RWPE2 (cell line): ENCODE measurements at regions not wholly inside any gene's neighbourhood (a gene's known extent, or its start where the extent isn't known, plus 50 kb on each side); places are given as distances from the start of the nearest gene placed in this dataset.

Experiments used
- ATAC-seq: fragments of 200-7000 bp; cut with Tn5 transposase; 3 replicates; pipeline ENCODE4 v1.9.1; 2021; ENCODE audit warnings: low read depth
- DNase-seq: peaks from one replicate; pipeline ENCODE4 v3.0.0-alpha.2; 2020; ENCODE audit warnings: low spot score
- H3K27ac ChIP-seq: fragments of 450-650 bp; 2 replicates; pipeline ENCODE4 v1.5.1; 2017; ENCODE audit warnings: mild to moderate bottlenecking; ENCODE audit not compliant: poor library complexity, severe bottlenecking
- H3K27me3 ChIP-seq: fragments of 250-450 bp; sonication (Bioruptor Pico); 2 replicates; pipeline ENCODE4 v1.5.1; 2021; ENCODE audit warnings: mild to moderate bottlenecking, moderate library complexity; ENCODE audit not compliant: insufficient read depth, poor library complexity, severe bottlenecking
- H3K36me3 ChIP-seq: fragments of 250-450 bp; sonication (Bioruptor Pico); 2 replicates; pipeline ENCODE4 v1.5.1; 2020; ENCODE audit warnings: low read depth, mild to moderate bottlenecking, moderate library complexity
- H3K4me1 ChIP-seq: fragments of 250-450 bp; sonication (Bioruptor Pico); 2 replicates; pipeline ENCODE4 v1.5.1; 2021; ENCODE audit warnings: mild to moderate bottlenecking, moderate library complexity; ENCODE audit not compliant: insufficient read depth, poor library complexity, severe bottlenecking
- H3K4me3 ChIP-seq: fragments of 250-450 bp; sonication (Bioruptor Pico); 2 replicates; pipeline ENCODE4 v1.5.1; 2021; ENCODE audit warnings: mild to moderate bottlenecking, moderate library complexity; ENCODE audit not compliant: severe bottlenecking
- H3K9me3 ChIP-seq: fragments of 250-450 bp; sonication (Bioruptor Pico); 2 replicates; pipeline ENCODE4 v1.5.1; 2021; ENCODE audit warnings: mild to moderate bottlenecking, moderate library complexity; ENCODE audit not compliant: severe bottlenecking
- TF ChIP-seq, protein P1 (sequence below): fragments of 450-650 bp; IDR thresholded peaks from one replicate; pipeline ENCODE4 v1.5.1; 2017; ENCODE audit warnings: mild to moderate bottlenecking, moderate library complexity; ENCODE audit not compliant: poor library complexity, severe bottlenecking

- Histone ChIP-seq H3K36me3 (no peaks in the 10 kb centered on the region), H3K9me3 (no peaks in the 10 kb centered on the region), H3K4me1 (no peaks in the 10 kb centered on the region), H3K27me3 (no peaks in the 10 kb centered on the region), H3K27ac (no peak overlapping the region), H3K4me3 (no peak overlapping the region)
- ATAC-seq (no peak), DNase-seq (no peak)
- TF ChIP-seq, protein P1, sequence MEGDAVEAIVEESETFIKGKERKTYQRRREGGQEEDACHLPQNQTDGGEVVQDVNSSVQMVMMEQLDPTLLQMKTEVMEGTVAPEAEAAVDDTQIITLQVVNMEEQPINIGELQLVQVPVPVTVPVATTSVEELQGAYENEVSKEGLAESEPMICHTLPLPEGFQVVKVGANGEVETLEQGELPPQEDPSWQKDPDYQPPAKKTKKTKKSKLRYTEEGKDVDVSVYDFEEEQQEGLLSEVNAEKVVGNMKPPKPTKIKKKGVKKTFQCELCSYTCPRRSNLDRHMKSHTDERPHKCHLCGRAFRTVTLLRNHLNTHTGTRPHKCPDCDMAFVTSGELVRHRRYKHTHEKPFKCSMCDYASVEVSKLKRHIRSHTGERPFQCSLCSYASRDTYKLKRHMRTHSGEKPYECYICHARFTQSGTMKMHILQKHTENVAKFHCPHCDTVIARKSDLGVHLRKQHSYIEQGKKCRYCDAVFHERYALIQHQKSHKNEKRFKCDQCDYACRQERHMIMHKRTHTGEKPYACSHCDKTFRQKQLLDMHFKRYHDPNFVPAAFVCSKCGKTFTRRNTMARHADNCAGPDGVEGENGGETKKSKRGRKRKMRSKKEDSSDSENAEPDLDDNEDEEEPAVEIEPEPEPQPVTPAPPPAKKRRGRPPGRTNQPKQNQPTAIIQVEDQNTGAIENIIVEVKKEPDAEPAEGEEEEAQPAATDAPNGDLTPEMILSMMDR, result no peak
These were observed 176.5 kb upstream of the FAM78B start for GRCh38 chr1:166343276-166343675.

GRCh38 chr1:166350490-166350889 lies 183.7 kb upstream of the FAM78B start:
- Histone ChIP-seq H3K9me3 (no peaks in the 10 kb centered on the region), H3K4me3 (no peak overlapping the region), H3K27me3 (no peaks in the 10 kb centered on the region), H3K36me3 (no peaks in the 10 kb centered on the region), H3K4me1 (no peaks in the 10 kb centered on the region), H3K27ac (no peak overlapping the region)
- ATAC-seq, result no peak
- TF ChIP-seq, protein P1, result no peak
- no peak for DNase-seq

DNA sequence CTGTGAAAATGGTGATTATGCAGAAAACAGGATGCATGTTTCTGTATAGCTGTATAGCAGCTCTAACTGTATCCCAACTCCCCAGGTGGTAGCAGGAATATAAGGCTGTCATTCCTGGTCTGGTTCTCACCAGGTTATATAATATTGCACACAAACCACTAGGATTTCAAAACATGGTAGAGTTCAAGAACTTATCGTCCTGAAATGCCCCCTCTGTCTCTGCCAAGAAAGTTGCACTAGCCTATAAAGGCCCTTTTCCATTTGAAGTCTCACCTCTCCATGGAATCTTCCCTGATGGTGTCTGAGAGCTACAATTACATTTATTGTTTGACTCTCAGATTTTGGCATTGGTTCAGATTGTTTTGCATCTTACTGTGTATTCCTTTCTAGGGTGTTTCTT lies 184.9 kb upstream of the FAM78B start:
- TF ChIP-seq, protein P1, result no peak
- no peak for DNase-seq

GRCh38 chr1:166353213-166353612 lies 186.4 kb upstream of the FAM78B start:
- H3K4me3 ChIP-seq, result no peak overlapping the region
- H3K4me1 ChIP-seq, result no peaks in the 10 kb centered on the region
- H3K36me3 ChIP-seq, result no peaks in the 10 kb centered on the region
- H3K27me3 ChIP-seq, result no peaks in the 10 kb centered on the region
- H3K27ac ChIP-seq, result no peak overlapping the region
- H3K9me3 ChIP-seq, result no peaks in the 10 kb centered on the region
- TF ChIP-seq, protein P1, result no peak
- ATAC-seq (no peak), DNase-seq (no peak)

More for the DNA sequence above, 184.9 kb upstream of the FAM78B start:
- H3K27me3 ChIP-seq, result no peaks in the 10 kb centered on the region
- H3K9me3 ChIP-seq, result no peaks in the 10 kb centered on the region
- H3K4me1 ChIP-seq, result no peaks in the 10 kb centered on the region
- no peaks in the 10 kb centered on the region for H3K36me3 ChIP-seq
- ATAC-seq, result no peak
- no peak overlapping the region for H3K4me3 ChIP-seq
- H3K27ac ChIP-seq, result no peak overlapping the region

DNA sequence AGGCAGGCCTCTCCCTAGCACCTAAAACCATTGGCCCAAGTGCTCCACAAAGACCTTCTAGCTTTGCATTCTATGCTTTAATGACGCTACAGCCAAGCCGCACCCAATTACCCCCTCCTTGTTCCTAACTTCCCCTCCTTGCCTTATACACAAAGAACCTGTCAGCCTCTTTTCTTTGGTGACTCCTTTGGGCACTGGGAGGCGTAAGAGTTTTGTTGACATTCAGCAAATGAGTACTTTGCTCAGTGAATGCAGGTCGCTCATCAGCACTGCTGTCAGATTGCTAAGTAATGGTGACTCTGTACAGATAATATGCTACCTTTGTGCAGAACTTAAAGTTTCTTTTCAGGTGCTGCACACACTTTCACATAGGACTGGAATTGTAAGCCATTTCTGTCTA lies 187.6 kb upstream of the FAM78B start:
- H3K27me3 ChIP-seq, result no peaks in the 10 kb centered on the region
- H3K27ac ChIP-seq, result no peak overlapping the region
- no peaks in the 10 kb centered on the region for H3K4me1 ChIP-seq
- no peaks in the 10 kb centered on the region for H3K36me3 ChIP-seq
- ATAC-seq (no peak), DNase-seq (no peak)
- no peaks in the 10 kb centered on the region for H3K9me3 ChIP-seq
- TF ChIP-seq, protein P1, result no peak
- H3K4me3 ChIP-seq, result no peak overlapping the region
